Left ventricle myocardium superior (tissue), 1 donor: ENCODE measurements at regions not wholly inside any gene's neighbourhood (a gene's known extent, or its start where the extent isn't known, plus 50 kb on each side); places are given as distances from the start of the nearest gene placed in this dataset.
A peak's percentile ranks its signal among the peaks of the same experiment; 100 is the strongest.
"Not testable (repeated sequence)": the region's sequence is repeated elsewhere in the genome, so short reads cannot be mapped to it uniquely, and the experiment has no call there.

Source experiments
- ATAC-seq: fragments of 200-7000 bp; cut with Tn5 transposase; one replicate; pipeline ENCODE4 v1.9.1; 2020; ENCODE audit warnings: mild to moderate bottlenecking, moderate library complexity
- DNase-seq: peaks from one replicate; pipeline ENCODE4 v3.0.0-alpha.2; 2020
- intact Hi-C: fragments of 100-400 bp; cut with micrococcal nuclease; formaldehyde crosslinking; loops from one replicate; pipeline ENCODE4 v1.11.0; 2022
- donor health status: DM: no; HTN: yes; CAD: no; lungs with severe emphysema.

DNA sequence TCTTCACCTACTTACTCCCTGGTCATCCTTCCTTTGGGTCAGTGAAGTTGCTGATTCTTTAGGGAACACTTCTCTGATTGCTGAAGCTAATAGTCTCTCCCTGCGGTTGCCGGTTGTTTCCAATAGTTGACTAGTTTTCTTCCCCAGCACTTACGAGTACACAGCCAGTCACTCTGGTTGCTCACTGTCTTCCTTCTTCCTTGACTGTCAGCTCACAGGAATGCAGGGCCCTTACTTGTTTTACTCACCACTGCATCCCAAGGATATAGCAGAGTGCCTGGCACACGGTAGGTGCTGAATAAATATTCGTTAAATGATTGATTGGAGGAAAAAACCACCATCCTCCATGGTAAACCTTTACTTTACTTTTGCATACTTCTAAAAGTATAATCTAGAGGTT, 345.0 kb downstream of the QKI start:
- DNase-seq: no peak
- intact Hi-C loops: no loop called here
- no peak for ATAC-seq

DNA sequence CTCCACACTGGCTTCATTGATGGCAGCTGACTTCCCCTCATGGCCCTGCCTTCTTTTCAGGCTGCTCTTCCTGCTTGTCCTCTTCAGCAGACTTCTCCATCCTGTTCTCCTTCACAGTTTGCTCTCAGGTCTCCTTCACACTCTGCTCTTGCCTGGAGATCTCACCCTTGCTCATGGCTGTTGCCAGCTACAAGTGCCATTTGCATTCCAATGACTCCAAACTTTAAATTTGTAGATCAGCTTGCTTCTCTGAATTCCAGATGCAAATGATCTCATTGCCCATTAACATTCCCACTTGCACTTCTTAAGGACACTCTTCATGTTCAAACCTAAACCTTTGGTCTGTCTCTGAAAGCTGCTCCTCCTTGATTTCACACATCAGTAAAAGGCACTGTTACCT, 343.0 kb downstream of the QKI start:
- DNase-seq: no peak
- intact Hi-C loops: no loop called here
- ATAC-seq: no peak

GRCh38 chr6:163756079-163756478, 341.6 kb downstream of the QKI start:
- ATAC-seq (peak; percentile 50), DNase-seq (no peak)
- intact Hi-C loops: no loop called here

DNA sequence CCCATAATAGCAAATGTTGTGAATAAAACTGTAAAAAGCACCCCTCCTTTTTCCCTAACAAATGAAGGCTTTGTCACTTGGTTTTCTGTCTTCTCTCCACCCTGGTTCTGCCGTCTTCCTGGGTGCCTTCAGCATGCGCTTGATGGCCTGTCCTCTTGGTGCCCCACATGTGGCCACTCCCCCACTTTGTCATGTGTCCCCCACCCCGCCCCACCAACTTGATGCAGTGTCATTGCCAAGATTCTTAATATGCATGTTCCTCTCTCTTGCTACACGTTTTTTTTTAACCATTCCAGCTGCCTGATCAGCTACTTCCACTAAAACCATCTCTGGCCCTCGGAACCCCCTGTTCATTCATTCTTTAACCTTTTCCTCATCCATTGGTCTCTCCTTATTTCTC, 340.3 kb downstream of the QKI start:
- no peak for ATAC-seq
- intact Hi-C loops: no loop called here
- no peak for DNase-seq

GRCh38 chr6:163753430-163753829, 338.9 kb downstream of the QKI start:
- no peak for ATAC-seq
- intact Hi-C loops: no loop called here
- no peak for DNase-seq

DNA sequence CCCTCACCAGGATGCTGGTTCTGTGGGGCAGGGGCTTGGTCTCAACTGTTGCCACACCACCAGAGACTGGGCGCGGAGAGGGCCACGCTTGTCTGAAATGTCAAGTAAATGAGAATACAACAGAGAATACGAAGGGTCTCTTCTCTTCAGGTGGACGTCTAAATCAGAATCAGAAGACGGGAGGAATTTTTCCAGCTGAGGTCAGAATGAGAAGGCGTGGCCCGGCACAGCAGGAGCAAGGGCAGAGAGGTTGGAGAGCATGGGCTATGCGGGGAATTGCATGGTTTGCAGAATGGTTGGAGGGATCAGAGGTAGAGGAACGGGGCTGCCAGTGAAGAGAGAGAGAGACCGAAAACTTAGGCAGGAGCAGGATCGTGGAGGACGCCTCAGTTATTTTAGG, 337.9 kb downstream of the QKI start:
- intact Hi-C loops: no loop called here
- ATAC-seq (no peak), DNase-seq (no peak)

GRCh38 chr6:163751032-163751525, 336.6 kb downstream of the QKI start:
- ATAC-seq (peak; percentile 39), DNase-seq (no peak)
- intact Hi-C loops: no loop called here

DNA sequence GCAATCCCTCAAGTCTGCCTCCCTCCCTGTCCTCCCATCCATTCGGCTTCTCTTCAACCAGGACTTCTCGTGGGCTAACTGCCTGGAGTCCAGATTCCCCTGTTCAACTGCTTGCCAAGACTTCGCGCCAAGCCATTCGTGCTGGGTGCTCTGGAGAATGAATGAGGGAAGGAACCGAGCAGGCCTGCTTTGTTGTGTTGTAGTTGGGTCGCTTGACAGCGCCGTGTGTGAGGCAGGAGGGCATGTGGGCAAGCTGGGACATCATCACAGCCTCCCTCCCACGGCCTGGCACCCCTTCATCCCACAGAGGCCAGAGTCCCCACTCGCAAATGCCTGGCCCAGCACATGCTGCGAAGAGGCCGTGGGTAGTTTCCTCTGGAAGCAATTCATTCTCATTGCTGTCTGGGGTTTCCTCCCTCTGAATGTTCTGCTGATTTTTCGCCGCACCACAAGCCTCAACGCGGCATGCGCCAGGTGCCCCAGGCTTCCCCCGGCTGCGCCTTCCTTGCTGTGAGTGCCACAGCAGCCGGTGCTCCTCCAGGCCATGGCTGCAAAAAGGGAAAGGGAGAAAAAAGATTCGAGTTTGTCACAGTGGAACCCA, 336.0 kb downstream of the QKI start:
- DNase-seq (peak; percentile 61), ATAC-seq (peak; percentile 10)
- intact Hi-C loops: no loop called here

- intact Hi-C loops: no loop called here
- DNase-seq (peak; percentile 60), ATAC-seq (peak; percentile 9)
These were observed 334.4 kb downstream of the QKI start for GRCh38 chr6:163748886-163749285.

DNA sequence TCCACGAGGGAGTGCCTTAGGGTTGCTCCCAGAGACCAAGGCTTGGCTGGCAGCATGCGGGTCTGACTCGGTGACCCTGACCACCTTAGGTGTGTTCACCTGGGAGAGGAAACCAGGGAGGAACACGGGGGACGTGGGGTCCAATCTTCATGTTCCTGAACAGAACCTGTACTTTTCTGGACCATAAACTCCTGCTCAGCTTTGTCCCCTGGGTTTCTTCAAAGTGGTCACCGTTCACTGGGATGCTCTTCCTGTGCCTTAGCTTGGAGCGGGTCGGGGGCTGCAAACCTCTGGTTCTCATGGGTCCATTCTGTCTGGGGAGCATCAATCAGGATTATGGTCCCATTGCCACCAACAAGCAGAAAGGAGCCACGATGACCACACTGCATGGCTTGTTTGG, 333.5 kb downstream of the QKI start:
- ATAC-seq (no peak), DNase-seq (no peak)
- intact Hi-C loops: no loop called here

DNA sequence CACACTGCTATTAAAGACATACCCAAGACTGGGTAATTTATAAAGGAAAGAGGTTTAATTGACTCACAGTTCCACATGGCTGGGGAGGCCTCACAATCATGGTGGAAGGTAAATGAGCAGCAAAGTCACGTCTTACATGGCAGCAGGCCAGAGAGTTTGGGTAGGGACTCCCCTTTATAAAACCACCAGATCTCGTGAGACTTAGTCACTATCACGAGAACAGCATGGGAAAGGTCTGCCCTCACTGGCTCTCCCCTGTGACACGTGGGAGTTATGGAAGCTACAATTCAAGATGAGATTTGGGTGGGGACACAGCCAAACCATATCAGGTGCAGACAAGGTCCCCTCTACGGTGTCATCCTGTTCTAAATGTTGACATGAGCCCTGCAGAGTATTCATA, 332.5 kb downstream of the QKI start:
- intact Hi-C loops, ATAC-seq, DNase-seq: not testable (repeated sequence)

DNA sequence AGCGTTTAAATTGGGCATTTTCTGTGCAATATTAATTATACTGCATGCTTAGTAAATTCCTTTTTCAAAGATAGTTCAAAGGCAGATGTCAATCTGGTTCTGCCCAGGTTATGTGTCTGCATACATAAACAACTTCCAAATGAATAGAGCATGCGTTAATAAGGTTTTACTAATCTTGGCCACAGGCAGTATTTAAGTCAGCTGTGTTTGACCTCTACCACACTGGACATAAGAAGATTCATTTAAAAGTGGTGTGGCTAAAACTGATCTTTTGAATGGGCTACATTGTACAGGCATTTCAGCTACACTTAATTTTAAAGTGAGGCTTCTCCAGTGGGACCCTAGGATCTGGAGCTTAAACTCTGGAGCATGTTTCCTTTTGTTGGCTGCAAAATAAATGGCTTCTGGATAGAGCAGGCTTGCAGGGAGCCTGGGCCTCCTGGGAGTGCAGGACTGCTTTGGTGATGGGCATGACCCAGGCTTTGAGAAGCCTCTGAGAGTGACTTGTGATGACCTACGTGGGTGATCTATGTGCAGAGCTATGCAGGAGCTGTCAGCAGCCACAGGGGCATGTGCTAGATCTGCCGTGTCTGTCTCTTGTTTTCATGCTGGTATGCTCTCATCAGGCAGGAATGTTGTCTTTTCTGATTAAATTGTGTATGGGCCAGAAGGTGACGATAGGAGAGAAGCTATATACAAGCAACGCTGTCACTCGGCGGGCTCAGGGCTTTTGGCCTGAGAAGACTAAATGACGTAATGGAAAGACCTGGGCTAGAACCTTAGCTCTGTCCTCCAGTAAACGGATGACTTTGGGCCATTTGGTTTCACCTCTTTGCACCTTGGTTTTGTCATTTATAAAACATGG, 331.2 kb downstream of the QKI start:
- peak; percentile 93 for ATAC-seq

DNA sequence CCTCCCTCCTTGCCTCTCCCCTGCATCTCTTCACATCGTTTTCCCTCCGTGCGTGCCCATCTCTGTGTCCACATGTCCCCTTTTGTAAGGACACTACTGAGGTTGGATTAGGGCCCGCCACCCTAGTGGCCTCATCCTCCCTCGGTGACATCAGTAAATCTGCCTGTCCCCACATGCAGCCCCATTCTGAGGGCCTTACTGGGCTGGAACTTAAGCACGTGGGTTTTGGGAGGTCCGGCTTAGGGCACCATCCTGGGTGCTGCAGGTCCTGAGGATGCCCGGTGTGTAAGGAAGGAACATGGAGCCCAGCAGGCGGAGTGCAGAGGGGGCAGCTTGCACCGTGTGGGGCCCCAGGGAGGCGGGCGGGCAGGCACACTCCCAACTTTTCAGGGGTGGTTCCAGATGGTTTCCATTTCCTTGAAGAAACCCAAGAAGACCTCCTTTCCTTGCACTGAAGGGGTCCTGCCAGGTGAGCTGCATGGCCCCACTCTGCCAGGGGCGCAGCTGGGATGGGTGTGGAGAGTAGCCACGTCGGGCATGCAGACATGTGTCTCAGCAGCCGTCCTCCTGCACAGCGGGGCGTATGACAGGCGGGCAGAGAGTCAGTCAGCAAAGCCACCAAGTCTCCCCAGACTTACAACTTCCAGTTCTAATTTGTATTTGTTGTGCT, 329.9 kb downstream of the QKI start:
- intact Hi-C loops: no loop called here
- no peak for ATAC-seq

More for the DNA sequence above, 331.2 kb downstream of the QKI start:
- peak; percentile 77 for DNase-seq
- intact Hi-C loops: no loop called here

GRCh38 chr6:163743796-163744195, 329.3 kb downstream of the QKI start:
- ATAC-seq (no peak), DNase-seq (no peak)
- intact Hi-C loops: no loop called here

More for the DNA sequence above, 329.9 kb downstream of the QKI start:
- no peak for DNase-seq

DNA sequence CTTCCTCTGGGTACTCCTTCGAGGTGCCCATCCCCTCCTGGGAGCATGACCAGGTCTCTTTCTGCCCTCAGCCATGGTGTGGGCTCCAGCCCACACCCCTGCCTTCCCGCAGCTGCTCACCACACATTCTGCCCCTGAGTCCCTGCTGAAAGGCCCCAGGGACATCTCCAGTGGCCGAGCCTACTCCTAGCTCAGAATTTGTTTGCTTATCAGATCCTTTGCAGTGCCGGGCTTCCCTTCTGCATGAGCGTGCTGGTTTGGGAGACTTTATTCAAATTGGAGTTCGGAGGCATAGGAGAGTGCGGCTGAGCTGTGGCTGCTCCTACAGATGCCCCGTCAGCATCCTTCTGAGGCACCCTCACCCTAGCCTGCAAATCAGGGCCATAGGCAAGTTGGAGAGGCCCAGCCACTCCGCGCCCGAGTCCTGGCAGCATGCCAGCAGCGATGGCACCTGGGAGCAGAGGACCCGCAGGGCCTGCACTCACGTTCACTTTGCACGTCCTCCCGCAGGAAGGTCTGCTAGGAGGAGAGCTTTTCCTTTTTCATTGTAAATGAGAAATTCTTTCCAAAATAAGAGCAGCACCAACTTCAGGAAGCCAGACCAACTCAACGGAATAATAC, 327.3 kb downstream of the QKI start:
- intact Hi-C loops: no loop called here
- no peak for DNase-seq
- ATAC-seq: no peak

DNA sequence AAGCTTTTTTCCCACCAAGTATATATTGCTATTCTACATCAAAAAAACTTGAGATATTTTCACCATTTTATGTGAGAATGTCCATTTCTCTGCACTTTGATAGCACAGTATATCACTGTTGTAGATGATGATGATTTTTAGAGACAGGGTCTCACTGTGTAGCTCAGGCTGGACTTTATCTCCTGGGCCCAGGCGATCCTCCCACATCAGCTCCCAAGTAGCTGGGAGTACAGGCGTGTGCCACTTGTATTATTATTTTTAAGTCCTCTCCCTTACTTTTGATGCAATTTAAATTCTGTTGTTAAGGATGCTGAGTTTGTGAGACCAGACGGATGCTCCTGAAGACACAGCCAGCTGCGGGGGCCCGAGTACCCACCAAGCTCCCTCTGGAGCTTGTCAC, 326.8 kb downstream of the QKI start:
- no peak for ATAC-seq
- no peak for DNase-seq
- intact Hi-C loops: no loop called here

DNA sequence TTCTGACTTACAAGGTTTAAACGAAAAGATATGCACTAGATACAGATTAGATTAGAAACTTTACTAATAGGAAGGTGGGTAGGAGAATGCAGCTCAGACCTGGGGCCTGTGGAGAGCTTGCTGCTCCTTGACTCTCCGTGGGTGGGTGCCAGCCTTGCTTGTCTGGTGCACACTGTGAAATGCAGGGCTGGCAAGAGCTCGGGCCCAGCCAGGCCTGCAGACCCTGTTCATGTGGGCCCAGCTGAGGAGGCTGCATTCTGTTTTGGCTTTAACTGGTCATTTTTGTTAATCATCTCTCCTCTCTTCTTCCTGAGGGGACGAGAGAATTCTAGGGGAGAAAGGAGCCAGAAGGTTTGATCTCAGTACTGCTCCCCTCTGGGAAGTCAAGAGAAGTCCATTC, 325.4 kb downstream of the QKI start:
- intact Hi-C loops: no loop called here
- DNase-seq (no peak), ATAC-seq (peak; percentile 42)

DNA sequence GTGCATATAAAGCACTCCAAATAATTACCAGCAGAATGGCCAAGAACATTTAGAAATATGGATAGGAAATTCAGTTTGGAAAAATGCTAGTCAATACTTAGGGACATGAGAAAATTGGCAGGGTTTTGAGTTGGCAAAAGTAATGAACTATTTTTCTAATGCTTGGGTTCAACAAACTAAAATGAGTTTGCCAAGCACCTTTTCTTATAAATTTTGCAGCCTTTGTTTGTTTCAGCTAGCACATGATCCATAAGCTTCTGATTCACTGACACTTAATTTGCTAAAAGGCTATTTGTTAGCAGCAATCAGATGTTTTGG, 324.8 kb downstream of the QKI start:
- DNase-seq (no peak), ATAC-seq (no peak)
- intact Hi-C loops: no loop called here

DNA sequence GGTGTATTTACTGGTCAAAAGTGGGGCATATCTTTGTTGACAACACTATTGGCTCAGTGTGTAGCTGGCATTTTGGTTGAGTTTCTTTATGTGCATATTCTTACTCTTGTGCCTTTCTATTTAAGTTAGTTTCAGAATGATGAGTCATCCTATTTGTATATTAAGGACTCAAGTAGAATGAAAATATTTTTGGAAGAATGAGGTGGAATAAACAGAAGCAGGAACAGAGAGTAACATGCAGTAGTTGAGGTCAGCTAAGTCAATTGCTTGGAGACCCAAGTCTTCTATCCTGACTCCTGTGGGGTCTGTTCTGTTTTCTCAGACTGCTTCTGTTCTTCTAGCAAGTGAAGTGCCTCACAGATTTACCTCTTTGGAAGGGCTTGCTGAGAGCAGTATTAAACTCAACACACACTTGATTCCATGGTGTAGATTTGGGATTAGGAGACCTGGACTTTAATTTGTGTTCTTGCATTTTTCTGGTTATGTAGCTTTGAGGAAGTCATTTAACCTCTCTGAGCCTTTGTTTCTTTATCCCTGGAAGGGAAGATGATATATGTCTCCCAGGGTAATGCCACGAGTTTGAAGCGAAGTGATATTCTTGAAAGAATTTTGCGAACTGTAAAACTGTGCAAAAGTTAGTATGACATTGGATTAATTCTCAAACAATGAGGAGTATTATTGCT, 324.3 kb downstream of the QKI start:
- ATAC-seq (no peak), DNase-seq (no peak)
- intact Hi-C loops: no loop called here
